GM23248 (cell line): ENCODE measurements at regions not wholly inside any gene's neighbourhood (a gene's known extent, or its start where the extent isn't known, plus 50 kb on each side); places are given as distances from the start of the nearest gene placed in this dataset.

Experiments used
- DNase-seq: peaks from one replicate; pipeline ENCODE4 v3.0.0-alpha.2; 2015
- H2AFZ ChIP-seq: fragments of 200-600 bp; sonication (generic); 2 replicates; pipeline ENCODE4 v1.6.1; 2016; ENCODE audit warnings: antibody characterized with exemption
- H3F3A ChIP-seq: fragments of 200-600 bp; sonication (generic); 2 replicates; pipeline ENCODE4 v1.6.1; 2016; ENCODE audit warnings: mild to moderate bottlenecking, antibody characterized with exemption, mixed run types; ENCODE audit not compliant: insufficient read depth
- H3K27ac ChIP-seq: fragments of 200-600 bp; sonication (generic); 2 replicates; pipeline ENCODE4 v1.5.1; 2016; ENCODE audit warnings: mild to moderate bottlenecking
- H3K27me3 ChIP-seq: fragments of 200-600 bp; sonication (generic); replicated peaks from 2 replicates; pipeline ENCODE4 v1.6.1; 2016; ENCODE audit warnings: mild to moderate bottlenecking; ENCODE audit not compliant: insufficient read depth
- H3K36me3 ChIP-seq: fragments of 200-600 bp; sonication (generic); 2 replicates; pipeline ENCODE4 v1.6.1; 2016; ENCODE audit warnings: low read depth, mild to moderate bottlenecking
- H3K4me1 ChIP-seq: fragments of 200-600 bp; sonication (generic); 2 replicates; pipeline ENCODE4 v1.6.1; 2016; ENCODE audit warnings: mild to moderate bottlenecking; ENCODE audit not compliant: insufficient read depth
- H3K4me2 ChIP-seq: fragments of 200-600 bp; sonication (generic); one replicate; pipeline ENCODE4 v1.6.1; 2016; ENCODE audit warnings: mild to moderate bottlenecking; ENCODE audit not compliant: unreplicated experiment
- H3K4me3 ChIP-seq: fragments of 200-600 bp; sonication (generic); 2 replicates; pipeline ENCODE4 v1.5.1; 2016; ENCODE audit warnings: mild to moderate bottlenecking
- H3K79me2 ChIP-seq: fragments of 200-600 bp; sonication (generic); 2 replicates; pipeline ENCODE4 v1.6.1; 2016; ENCODE audit warnings: mild to moderate bottlenecking; ENCODE audit not compliant: insufficient read depth
- H3K9ac ChIP-seq: fragments of 200-600 bp; sonication (generic); 2 replicates; pipeline ENCODE4 v1.6.1; 2016; ENCODE audit warnings: mild to moderate bottlenecking
- H3K9me2 ChIP-seq: fragments of 200-600 bp; sonication (generic); 2 replicates; pipeline ENCODE4 v1.6.1; 2016; ENCODE audit warnings: mixed run types, mild to moderate bottlenecking, moderate library complexity; ENCODE audit not compliant: insufficient read depth
- H3K9me3 ChIP-seq: fragments of 200-600 bp; sonication (generic); one replicate; pipeline ENCODE4 v1.6.1; 2017; ENCODE audit warnings: low read depth
- H4K20me1 ChIP-seq: fragments of 200-600 bp; sonication (generic); 2 replicates; pipeline ENCODE4 v1.6.0; 2016; ENCODE audit not compliant: insufficient read depth
- EZH2 ChIP-seq: fragments of 200-600 bp; sonication (generic); IDR thresholded peaks from 2 replicates; pipeline ENCODE4 v1.6.1; 2018; ENCODE audit warnings: antibody characterized with exemption, mild to moderate bottlenecking; ENCODE audit not compliant: insufficient read depth, poor library complexity, severe bottlenecking
- EZH2phosphoT487 ChIP-seq: fragments of 200-600 bp; sonication (generic); IDR thresholded peaks from 2 replicates; pipeline ENCODE4 v1.6.1; 2018; ENCODE audit warnings: antibody characterized with exemption, moderate library complexity, mild to moderate bottlenecking, low read depth; ENCODE audit not compliant: insufficient read depth
- WGBS, 2 experiments: methylation state at CpG; one replicate each; pipeline ENCODE4 v1.1.6; 2015 to 2017; ENCODE audit warnings: low lambda C conversion rate in 2 of 2, low coverage in 1 of 2; ENCODE audit errors: missing lambda C conversion rate in 2 of 2; 5-methylcytosine and 5-hydroxymethylcytosine counted together
- in situ Hi-C: fragments of 300-500 bp; cut with MboI; formaldehyde crosslinking; loops from 2 replicates; pipeline ENCODE4 v1.15.0; 2020

DNA sequence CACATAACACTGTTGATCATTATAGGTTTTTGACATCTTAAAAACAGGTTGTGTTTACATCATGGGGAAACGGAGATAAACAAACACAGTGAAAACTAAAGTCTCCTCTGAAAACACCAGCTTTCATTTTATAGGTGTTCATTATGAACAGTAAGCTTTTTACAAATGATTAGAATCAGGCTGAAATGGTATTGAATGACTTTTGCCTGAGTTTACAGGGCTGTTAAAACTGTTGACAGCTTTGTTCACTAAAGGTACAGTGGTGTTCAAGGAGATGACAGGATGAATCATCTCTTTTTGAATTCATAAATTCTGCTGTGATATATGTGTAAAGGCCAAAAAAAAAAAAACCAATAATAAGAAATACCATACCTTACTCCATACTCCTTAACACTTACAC is 184.6 kb upstream of the CNTN5 start:
- no peak overlapping the region for H3K4me3 ChIP-seq
- WGBS, 2 experiments = 14 to 15% methylated on average over 1 of the region's 1 CpG
- no peaks in the 10 kb centered on the region for H3F3A ChIP-seq
- no peaks in the 10 kb centered on the region for H4K20me1 ChIP-seq
- no peak for DNase-seq
- H3K4me2 ChIP-seq = no peak overlapping the region
- H3K9me2 ChIP-seq = no peaks in the 10 kb centered on the region
- H3K36me3 ChIP-seq = no peaks in the 10 kb centered on the region
- H3K9ac ChIP-seq = no peak overlapping the region
- H3K27ac ChIP-seq = no peak overlapping the region
- H2AFZ ChIP-seq = no peak overlapping the region
- H3K79me2 ChIP-seq = no peaks in the 10 kb centered on the region
- no peaks in the 10 kb centered on the region for H3K9me3 ChIP-seq
- H3K27me3 ChIP-seq = no peaks in the 10 kb centered on the region
- TF ChIP-seq EZH2 = no peak
- TF ChIP-seq EZH2phosphoT487 = no peak
- in situ Hi-C loops = no loop called here
- no peaks in the 10 kb centered on the region for H3K4me1 ChIP-seq

- Histone ChIP-seq H3K9me2 (no peaks in the 10 kb centered on the region), H3K9me3 (no peaks in the 10 kb centered on the region), H3K4me2 (no peak overlapping the region), H3K36me3 (no peaks in the 10 kb centered on the region), H3K27me3 (no peaks in the 10 kb centered on the region), H3K4me3 (no peak overlapping the region), H3K4me1 (no peaks in the 10 kb centered on the region), H3K79me2 (no peaks in the 10 kb centered on the region), H3K27ac (no peak overlapping the region), H3K9ac (no peak overlapping the region), H3F3A (no peaks in the 10 kb centered on the region), H4K20me1 (no peaks in the 10 kb centered on the region), H2AFZ (no peak overlapping the region)
- no peak for DNase-seq
- TF ChIP-seq EZH2 (no peak), EZH2phosphoT487 (no peak)
- in situ Hi-C loops = no loop called here
Observed at GRCh38 chr11:98842187-98842586, 178.6 kb upstream of the CNTN5 start.

DNA sequence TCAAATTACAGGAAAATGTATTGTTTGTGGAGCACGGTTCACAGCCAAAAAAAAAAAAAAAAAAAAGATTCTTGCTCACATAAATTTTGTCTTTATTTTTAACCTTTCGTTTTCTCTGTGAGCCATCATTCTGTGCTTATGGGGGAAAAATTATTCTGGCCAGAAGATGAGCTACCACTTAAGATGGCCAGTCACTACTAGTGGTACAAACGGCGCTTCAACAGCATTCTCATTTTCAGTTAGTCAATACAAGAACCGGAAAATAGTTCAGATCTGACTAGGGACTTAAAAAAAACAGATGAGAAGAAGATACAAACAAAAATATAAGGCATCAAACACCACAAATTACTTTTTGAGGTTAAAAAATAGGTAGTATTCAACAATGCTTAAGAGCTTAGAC is 158.6 kb upstream of the CNTN5 start:
- H3K79me2 ChIP-seq = no peaks in the 10 kb centered on the region
- no peak for TF ChIP-seq EZH2phosphoT487
- TF ChIP-seq EZH2 = no peak
- no peak for DNase-seq
- H3K9me2 ChIP-seq = no peaks in the 10 kb centered on the region
- H3K4me3 ChIP-seq = no peak overlapping the region
- no peaks in the 10 kb centered on the region for H3K4me1 ChIP-seq
- in situ Hi-C loops = no loop called here
- H3K36me3 ChIP-seq = no peaks in the 10 kb centered on the region
- no peaks in the 10 kb centered on the region for H3K27me3 ChIP-seq
- H3K9ac ChIP-seq = no peak overlapping the region
- H4K20me1 ChIP-seq = no peaks in the 10 kb centered on the region
- 21 to 33% methylated on average over 5 of the region's 5 CpGs for WGBS, 2 experiments
- H3K27ac ChIP-seq = no peak overlapping the region
- no peaks in the 10 kb centered on the region for H3K9me3 ChIP-seq
- no peaks in the 10 kb centered on the region for H3F3A ChIP-seq
- H2AFZ ChIP-seq = no peak overlapping the region
- no peak overlapping the region for H3K4me2 ChIP-seq

DNA sequence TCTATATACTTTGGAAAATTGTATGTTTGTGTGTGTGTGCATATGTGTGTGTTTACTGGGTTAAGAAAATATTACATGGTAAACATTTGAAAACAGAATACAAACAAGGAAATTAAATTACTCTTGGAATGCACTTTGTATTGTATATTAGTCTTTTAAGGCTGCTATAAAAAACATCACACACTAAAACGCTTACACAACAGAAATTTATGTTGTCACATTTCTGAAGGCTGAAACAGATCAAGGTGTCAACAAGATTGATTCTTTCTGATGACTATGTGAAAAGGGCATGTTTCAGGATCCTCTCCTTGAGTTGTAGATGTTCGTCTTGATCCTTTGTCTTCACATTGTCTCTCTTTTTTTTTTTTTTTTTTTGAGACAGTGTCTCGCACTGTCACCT is 149.1 kb upstream of the CNTN5 start:
- no peaks in the 10 kb centered on the region for H3K36me3 ChIP-seq
- WGBS, 2 experiments = 24 to 35% methylated on average over 3 of the region's 3 CpGs
- H2AFZ ChIP-seq = no peak overlapping the region
- H3K27me3 ChIP-seq = no peaks in the 10 kb centered on the region
- H3K27ac ChIP-seq = no peak overlapping the region
- no peak for TF ChIP-seq EZH2phosphoT487
- TF ChIP-seq EZH2 = no peak
- in situ Hi-C loops = no loop called here
- no peaks in the 10 kb centered on the region for H3F3A ChIP-seq
- no peak for DNase-seq
- no peaks in the 10 kb centered on the region for H4K20me1 ChIP-seq
- no peaks in the 10 kb centered on the region for H3K9me3 ChIP-seq
- H3K4me2 ChIP-seq = no peak overlapping the region
- no peaks in the 10 kb centered on the region for H3K9me2 ChIP-seq
- H3K4me3 ChIP-seq = no peak overlapping the region
- no peak overlapping the region for H3K9ac ChIP-seq
- H3K4me1 ChIP-seq = no peaks in the 10 kb centered on the region
- H3K79me2 ChIP-seq = no peaks in the 10 kb centered on the region

DNA sequence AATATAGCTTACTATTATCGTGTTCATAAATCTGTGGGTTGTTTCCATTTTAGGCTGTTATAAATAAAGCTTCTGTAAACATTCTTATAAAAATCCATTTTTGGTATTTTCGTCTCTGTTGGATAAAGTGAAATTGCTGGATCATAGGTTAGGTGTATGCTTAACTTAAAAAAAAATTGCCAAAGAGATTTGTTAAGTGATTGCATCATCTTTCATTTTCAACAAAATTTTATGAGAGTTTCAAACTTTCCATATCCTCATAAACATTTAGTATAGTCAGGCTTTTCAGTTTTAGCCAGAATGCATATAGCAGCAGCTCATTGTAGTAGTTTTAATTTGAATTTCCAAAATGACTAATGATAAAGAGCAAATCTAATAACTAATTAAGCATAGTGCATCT is 146.7 kb upstream of the CNTN5 start:
- Histone ChIP-seq H3K4me2 (no peak overlapping the region), H3K4me3 (no peak overlapping the region), H3K79me2 (no peaks in the 10 kb centered on the region), H3K27me3 (no peaks in the 10 kb centered on the region), H3K4me1 (no peaks in the 10 kb centered on the region), H3K9ac (no peak overlapping the region), H2AFZ (no peak overlapping the region), H3K9me2 (no peaks in the 10 kb centered on the region), H3K36me3 (no peaks in the 10 kb centered on the region), H3K27ac (no peak overlapping the region), H3F3A (no peaks in the 10 kb centered on the region), H3K9me3 (no peaks in the 10 kb centered on the region), H4K20me1 (no peaks in the 10 kb centered on the region)
- TF ChIP-seq EZH2 (no peak), EZH2phosphoT487 (no peak)
- WGBS, 2 experiments = 19 to 25% methylated on average over 2 of the region's 2 CpGs
- DNase-seq = no peak
- in situ Hi-C loops = no loop called here
